NOMO-1 treated with DMSO at 0.1 percent for 48 hours (cell line): ENCODE measurements at regions not wholly inside any gene's neighbourhood (a gene's known extent, or its start where the extent isn't known, plus 50 kb on each side); places are given as distances from the start of the nearest gene placed in this dataset.
"Not testable (repeated sequence)": the region's sequence is repeated elsewhere in the genome, so short reads cannot be mapped to it uniquely, and the experiment has no call there.

Source experiments
- DNase-seq: peaks from one replicate; lab custom pipeline; 2025; ENCODE audit not compliant: unreplicated experiment; lab: John Stamatoyannopoulos, UW

DNA sequence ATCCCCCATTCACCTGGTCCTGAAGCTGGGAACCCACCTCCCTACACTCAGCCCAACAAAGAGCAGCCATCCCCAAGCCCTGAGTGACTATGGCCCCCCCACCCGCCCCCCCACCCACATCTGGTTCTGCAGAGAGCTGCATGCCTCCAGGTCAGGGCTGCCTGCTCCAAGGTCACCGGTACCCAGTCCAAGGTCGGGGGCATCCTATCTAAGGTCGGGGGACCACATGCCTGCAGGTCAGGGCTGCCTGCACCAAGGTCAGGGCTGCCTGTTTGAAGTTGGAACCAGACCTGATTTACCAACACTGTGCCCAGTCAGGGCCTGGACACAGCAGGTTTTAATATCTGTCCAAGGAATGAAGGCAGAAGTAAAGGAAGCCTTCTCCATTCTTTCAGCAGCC, 66.1 kb upstream of the GPC1 start:
- DNase-seq, result no peak

DNA sequence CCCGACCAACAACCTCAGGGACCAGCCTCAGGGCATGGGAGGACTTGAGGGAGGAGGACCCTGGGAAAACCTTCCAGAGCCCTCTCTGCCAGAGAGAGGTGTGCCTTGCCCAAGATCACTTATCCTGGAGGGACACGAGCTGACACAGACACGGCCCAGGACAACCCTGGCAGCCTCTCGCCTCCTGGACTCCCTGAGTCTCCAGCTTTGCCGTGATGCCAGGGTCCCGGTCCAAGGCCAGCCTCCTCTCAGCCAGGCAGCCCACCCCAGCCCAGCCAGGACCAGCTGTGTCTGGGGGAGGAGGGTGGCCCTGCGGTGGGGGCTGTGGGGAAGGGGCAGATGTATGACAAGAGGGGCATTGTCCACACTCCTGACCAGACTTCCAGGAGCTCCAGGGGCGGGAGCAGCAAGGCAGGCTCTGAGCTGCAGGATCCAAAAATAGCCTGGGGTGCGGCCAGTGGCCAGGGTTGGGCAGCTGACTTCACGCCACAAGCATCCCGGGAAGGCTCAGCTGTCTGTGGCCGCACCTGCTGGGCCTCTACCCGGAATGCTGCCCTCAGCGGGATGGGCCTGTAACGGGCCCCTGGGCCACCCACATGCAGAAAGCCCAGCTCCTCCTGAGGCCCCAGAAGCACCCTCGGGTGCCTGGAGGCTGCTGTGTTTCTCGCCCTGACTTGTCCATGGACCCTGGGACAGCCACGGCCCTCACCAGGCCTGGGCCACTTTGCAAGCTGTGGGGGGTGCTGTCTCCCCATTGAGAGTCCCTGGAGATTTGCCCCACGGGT, 65.5 kb upstream of the GPC1 start:
- DNase-seq, result no peak

DNA sequence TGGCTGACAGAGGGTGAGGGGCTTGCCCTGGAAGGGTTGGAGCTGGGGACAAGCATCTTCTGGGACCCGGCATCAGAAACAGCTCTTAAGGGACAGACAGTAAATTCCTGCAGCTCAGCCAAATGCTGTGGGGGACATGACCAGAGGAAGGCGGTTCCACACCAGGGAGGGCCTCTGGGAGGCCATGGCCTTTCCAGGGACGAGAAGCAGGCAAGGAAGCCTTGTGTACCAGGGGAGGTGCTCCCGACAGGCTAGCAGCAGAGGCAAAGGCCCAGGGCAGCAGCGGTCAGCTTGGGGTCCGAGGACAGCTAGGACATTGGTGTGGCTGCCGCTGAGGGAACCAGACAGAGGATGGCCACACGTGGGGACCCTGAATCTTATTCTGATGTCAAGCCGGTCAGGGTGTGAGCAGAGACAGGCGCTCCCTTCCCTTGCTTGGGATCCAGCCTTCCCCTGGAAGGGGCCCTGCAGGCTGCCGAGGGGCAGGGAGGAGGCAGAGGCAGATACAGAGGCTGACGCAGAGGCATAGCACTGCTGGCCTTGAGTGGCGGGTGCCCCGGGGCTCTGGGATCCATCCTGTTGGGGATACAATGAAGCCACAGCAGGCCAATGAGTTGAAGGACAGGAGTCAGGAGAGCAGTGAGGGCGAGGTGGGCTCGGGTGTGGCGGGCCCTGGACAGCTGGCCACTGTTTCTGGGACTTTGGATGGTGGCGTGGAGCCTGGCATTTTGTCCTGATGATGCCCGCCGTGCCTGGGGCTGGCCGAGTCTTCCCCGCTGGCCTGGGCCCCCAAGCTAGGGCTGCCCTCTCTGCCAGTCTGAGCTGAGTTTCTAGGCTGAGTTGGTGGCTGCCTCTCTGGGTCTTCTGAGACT, 64.1 kb upstream of the GPC1 start:
- no peak for DNase-seq

DNA sequence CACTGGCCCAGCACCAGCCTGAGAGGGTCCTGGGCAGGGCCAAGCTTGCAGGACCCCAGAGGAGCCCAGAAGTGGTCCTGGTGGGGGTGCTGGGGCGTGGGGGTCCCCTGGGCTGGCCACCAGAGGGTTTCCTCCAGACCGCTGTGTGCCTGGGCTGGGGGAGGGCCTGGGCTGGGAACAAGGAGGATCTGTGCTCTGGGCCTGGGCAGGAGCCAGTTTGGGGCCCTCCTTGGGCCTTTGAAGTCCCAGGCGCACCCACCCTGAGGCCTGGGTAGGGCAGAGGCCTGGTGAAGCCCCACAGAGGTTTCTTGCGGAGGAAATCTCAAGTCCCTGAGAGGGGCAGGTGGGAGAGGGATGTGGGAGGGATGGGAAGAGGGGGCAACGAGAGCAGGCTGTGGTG, 63.4 kb upstream of the GPC1 start:
- DNase-seq, result no peak

DNA sequence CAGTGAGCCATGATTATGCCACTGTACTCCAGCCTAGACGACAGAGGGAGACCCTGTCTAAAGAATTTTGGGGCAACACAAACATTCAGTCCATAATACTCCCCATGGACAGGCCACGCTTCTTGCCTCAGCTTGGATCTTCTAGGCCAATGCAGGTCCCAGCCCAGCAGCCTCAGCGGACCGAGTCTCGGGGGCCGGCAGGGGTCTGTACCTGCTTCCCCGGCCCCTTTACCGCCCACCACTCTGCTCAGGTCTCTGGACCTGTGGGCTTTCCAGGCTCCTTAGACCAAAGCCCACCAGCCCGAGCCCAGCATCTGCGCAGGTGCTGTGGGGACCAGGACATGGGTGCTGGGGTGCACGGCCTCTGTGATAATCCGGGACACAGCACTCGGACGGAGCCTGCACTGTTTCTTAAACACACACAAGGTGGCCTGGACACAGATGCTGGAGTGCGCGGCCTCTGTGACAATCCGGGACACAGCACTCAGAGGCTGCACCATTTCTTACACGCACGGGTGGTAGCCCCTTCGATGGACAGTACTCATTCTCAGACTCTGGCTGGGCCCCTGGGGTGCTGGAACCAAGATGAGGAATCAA, 62.1 kb upstream of the GPC1 start:
- no peak for DNase-seq

DNA sequence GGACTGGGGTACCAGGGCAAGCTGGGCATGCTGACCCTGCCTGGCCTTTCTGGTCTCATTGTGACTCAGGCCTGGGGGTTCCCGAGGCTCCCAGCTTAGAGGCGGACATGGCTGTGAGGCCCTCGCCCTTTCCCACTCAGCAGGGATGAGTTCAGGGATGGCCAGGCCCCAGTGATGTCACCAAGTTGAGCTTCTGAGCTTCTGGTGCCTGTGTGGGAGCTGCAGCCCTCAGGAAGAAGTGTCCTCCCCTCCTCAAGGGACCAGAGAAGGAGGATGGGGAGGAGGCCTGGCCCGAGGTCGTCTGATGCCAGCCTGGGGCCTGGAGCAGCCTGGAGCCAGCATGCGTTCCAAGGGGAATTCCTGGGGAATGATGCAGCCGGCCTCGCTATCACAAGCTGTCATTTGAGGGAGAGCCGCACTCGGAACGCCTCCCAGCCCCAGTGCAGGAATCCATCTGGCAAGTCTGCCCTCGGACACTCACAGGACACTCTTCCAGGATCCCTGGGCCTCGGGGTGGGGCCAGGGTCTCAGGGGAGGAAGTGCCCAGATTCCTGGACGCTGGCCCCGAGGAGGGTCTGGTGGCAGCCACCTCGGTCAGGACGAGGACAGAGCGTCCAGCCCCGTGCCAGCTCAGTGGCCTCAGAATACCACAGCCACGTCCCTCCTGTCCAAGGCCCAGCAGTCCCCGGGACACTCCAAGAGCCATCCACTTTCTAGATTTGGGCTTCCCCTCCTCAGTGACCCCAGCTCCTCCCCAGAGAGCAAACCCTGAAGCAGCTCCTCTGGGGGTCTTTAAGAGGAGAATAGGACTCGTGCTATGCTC, 61.2 kb upstream of the GPC1 start:
- no peak for DNase-seq

DNA sequence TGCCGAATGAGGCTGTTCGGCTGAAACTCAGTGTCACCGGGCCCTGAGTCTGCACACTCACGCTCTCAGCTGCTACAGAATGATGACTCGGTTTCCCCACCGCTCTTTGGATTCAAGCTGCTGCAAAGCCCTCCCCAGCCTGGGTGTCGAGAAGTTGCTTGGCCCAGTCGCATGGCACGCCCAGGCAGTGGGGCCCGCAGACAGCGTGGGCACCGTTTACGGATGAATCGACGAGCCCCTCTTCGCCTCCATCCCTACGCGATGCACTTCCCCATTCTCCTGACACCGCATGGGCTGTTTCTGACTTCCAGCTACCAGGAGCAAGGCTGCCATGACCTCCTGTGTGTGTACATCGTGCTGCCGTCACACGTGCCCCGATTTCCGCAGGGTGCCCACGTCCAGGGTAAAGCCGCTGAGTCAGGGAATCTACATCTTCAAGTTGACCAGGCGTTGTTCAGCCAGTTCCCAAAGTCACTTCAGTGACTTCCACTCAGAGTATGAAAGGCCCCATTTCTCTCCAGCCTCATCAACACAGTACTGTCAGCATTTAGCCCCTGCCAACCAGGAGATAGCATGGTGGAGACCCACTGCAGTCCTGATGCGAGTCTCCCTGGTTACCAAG, 60.3 kb upstream of the GPC1 start:
- no peak for DNase-seq

DNA sequence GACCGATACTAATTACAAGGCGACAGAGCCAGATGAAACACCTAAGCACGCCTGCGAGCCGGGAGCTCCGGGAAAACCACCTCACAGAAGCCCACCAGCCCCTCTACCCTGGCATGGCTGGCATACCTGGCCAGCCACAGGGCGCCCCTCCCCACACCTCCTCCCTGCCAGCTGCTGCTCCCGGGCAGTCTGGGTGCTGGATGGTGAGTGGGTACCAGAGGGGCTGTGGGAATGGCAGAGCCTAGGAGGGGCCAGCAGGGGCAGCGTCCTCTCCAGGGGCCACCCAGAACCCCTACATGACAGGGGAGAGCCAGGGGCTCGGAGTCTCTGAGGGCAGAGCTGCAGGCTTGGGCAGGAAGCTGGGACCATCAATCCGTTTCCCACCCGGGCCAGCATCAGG, 58.7 kb upstream of the GPC1 start:
- DNase-seq, result no peak

DNA sequence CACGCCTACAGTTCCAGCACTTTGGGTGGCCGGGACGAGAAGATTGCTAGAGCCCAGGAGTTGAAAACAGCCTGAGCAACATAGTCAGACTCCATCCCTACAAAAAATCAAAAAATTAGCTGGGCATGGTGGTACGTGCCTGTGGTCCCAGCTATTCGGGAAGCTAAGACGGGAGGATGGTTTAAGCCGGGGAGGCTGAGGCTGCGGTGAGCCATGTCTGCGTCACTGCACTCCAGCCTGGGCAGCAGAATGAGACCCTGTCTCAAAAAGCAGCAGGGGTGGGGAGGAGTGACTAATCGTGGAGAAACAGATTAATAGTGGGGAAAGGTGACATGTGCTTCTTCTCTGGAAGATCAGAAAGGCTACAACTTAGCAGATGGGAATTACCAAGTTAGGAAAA, 58.1 kb upstream of the GPC1 start:
- no peak for DNase-seq

DNA sequence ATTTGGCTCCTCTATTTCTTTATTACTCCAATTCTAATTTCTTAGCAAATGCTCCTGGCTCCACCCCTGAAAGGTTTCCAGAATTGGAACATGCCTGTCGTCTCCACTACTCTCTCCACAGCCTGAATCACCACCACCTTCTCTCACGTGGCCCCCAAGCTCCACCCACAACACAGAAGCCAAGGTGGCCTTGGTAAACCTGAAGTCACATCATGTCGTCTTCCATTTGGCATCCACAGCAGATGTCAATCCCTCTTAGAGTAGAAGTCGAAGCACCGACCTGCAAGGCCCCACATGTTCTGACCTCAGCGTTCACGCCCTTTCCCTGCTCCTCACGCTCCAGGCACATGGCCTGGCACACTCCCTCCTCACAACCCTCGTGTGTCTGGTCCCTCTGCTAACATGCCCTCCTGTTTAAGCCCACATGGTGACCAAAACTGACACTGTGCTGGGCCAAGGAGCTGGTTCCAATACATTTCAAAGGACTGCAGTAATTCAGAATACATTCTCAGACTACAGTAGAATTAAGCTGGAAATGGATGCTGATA, 56.3 kb upstream of the GPC1 start:
- no peak for DNase-seq

DNA sequence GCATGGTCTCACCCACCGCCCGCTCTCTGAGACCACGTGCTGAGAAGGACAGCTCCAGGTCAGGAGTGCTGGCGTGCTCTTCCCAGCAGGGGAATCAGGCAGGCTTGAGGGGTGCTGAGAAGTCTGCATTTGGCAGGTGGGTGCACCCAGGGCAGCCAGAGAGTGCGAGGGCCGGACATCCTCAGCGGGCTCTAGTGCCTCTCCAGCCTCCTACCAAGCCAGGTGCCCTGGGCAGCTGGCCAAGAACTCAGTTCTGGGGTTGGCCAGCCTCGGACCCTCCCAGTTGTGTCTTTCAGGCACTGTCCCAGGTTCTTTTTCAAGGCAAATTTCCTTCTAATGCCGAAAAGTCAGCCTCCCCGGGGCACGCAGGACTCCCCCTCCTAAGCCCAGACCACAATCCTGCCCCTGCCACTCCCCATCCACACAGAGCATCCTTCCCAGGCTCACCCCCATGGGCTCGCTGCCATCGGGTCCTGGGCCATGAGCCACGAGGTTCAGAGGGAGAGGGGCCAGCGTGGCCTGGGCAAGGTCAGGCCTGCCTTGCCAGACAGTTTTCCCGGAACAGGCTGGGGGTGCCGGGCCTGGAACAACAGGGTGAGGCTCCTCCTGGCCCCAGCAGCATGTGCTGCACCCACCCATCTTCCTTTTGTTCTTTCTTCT, 52.2 kb upstream of the GPC1 start:
- no peak for DNase-seq

DNA sequence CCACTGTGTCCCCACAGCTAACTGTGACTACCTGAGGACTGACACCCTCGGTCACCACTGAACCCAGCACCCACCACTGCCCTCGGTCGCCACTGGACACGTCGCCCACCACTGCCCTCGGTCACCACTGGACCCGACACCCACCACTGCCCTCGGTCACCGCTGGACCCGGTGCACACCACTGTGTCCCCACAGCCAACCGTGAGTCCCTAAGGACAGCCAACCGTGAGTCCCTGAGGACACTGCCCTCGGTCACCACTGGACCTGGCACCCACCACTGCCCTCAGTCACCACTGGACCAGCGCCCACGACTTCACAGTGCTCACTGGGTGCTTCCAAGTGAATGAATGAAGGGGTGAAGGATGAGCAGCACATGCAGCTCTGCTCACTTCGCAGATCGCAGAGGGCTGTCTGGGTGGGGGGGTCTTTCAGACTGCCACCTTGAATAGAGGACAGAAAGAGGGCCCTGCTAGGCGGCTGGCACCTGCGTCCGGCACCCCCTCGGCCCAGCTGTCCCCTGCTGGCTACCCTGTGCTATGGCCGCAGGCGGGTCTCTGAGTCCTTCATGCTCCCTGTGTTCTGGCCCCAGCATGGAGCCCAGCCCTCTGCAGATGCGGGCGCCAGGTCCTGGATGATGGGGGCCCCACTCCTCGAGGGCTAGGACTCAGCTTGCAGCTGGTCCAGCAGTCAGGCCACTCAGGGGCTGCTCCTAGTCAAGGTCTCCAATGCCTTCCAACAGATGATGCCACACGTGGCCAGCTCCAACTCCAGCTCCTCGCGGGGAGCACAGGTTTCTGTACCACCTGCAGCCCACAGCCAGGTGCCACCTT, 51.4 kb upstream of the GPC1 start:
- no peak for DNase-seq

DNA sequence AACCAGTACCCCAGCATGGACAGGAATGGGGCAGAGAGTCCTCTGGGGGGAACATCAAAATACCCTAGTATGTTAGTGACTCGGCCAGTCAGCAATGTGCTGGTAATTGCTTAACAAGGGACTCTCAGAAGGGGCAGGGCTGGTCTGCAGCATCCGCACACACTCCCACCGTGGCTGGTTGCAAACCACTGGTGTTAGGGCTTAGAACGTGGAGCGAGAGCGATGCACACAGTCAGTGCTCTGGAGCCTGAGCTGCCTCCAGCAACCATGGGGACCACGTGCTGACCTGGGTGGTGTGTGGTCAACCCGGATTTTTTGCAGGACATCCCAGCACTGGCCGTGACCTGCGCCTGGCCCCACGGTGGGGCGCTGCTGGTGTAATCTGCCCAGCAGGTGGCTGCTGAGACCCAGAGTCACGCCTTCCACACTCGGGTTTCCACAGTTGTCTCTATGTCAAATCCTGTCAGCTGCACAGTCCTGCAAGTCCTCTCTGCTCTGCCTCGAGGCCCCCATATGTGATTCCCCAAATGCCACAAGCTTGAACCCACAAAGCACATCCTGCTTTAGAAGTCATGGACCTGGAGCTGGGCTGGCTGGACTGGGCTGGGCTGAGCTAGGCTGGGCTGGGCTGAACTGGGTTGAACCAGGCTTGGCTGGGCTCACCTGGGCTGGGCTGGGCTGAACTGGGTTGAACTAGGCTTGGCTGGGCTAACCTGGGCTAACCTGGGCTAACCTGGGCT, 50.6 kb upstream of the GPC1 start:
- no peak for DNase-seq

DNA sequence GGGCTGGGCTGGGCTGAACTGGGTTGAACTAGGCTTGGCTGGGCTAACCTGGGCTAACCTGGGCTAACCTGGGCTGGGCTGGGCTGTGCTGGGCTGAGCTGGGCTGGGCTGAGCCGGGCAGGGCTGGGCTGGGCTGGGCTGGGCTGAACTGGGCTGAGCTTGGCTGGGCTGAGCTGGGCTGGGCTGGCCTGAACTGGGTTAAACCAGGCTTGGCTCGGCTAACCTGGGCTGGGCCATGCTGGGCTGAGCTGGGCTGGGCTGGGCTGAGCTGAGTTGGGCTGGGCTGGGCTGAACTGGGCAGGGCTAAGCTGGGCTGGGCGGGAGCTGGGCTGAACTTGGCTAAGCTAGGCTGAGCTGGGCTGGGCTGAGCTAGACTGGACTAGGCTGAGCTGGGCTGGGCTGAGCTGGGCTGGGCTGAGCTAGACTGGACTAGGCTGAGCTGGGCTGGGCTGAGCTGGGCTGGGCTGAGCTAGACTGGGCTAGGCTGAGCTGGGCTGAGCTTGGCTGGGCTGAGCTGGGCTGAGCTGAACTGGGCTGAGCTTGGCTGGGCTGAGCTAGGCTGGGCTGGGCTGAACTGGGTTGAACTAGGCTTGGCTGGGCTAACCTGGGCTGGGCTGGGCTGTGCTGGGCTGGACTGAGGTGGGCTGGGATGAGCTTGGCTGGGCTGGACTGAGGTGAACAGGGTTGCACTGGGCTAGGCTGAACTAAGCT, 49.9 kb upstream of the GPC1 start:
- not testable (repeated sequence) for DNase-seq
